ENCODE measurements at regions not wholly inside any gene's neighbourhood (a gene's known extent, or its start where the extent isn't known, plus 50 kb on each side); places are given as distances from the start of the nearest gene placed in this dataset.
"Not testable (repeated sequence)": the region's sequence is repeated elsewhere in the genome, so short reads cannot be mapped to it uniquely, and the experiment has no call there.

DNA sequence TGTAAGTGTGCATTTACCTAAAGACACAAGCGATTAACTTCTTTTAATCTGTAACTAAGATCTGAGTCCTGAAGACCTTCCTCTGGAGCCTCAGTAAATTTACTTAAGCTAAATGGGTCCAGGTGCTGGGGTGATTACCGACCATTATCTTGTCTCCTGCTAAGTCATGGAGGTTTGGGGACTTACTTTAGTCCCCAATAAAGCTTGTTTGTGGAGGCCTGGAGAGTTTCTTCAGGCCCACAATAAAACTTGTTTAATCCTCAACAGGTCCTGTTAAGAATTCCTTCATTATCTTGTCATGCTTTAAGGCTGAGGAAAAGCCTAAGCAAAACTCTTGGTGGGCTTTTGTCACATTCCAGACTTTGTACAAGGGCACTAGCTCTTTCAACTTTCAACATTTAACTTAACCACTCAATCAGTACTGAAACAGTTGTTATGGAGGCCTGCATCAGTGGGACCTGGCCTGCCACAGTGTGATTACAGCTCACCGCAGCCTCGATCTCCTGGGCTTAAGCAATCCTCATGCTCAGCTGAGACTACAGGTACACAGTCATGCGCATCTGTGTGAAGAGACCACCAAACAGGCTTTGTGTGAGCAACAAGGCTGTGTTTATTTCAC lies 84.0 kb downstream of the FMO4 start:
- H3K27ac Mint-ChIP-seq: no peak overlapping the region
- ATAC-seq: no peak
- H3K4me3 Mint-ChIP-seq: no peak overlapping the region
- H3K9me3 Mint-ChIP-seq: no peaks in the 10 kb centered on the region
- peaks cover 43% of the 10 kb centered on the region for H3K27me3 Mint-ChIP-seq
- H3K36me3 Mint-ChIP-seq: no peaks in the 10 kb centered on the region
- no peaks in the 10 kb centered on the region for H3K4me1 Mint-ChIP-seq

DNA sequence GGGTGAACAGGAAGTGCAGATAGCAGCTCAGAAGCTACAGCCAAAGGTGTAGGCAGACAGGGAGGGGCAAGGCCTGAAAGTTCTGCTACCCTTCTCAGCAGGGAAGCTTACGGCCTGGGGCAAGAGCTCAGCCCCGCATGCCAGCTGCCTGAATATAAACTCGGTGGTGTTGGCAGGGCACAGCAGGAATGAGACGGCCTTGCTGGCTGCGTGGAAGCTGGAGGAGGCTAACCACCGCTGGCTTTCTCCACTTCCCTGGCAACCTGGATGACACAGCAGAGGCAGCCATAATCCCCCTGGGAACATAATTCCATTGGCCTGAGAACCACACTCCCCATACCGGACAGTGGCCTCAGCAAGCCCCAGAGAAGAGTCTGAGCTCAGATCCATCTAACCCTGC lies 81.9 kb upstream of the PRRC2C start:
- H3K27me3 Mint-ChIP-seq: peaks cover 69% of the 10 kb centered on the region
- H3K4me1 Mint-ChIP-seq: no peaks in the 10 kb centered on the region
- peaks cover 4% of the 10 kb centered on the region for H3K36me3 Mint-ChIP-seq
- H3K4me3 Mint-ChIP-seq: no peak overlapping the region
- no peak overlapping the region for H3K27ac Mint-ChIP-seq
- no peak for ATAC-seq
- H3K9me3 Mint-ChIP-seq: peaks cover 9% of the 10 kb centered on the region

DNA sequence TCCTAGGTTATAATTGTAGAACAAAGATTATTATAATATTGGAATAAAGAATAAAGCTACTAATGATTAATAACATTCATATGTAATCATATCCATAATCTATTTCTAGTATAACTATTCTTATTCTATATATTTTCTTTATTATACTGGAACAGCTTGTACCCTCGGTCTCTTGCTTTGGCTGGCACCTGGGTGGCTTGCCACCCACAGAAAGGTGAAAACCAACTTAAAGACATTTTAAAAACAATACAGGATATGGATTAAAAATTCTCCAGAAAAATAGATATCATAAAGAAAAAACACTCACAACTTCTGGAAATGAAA lies 80.0 kb upstream of the PRRC2C start:
- H3K27me3 Mint-ChIP-seq: peaks cover 65% of the 10 kb centered on the region
- H3K36me3 Mint-ChIP-seq: peaks cover 4% of the 10 kb centered on the region
- no peak overlapping the region for H3K4me3 Mint-ChIP-seq
- peaks cover 9% of the 10 kb centered on the region for H3K9me3 Mint-ChIP-seq
- H3K27ac Mint-ChIP-seq: no peak overlapping the region
- H3K4me1 Mint-ChIP-seq: no peaks in the 10 kb centered on the region
- no peak for ATAC-seq

DNA sequence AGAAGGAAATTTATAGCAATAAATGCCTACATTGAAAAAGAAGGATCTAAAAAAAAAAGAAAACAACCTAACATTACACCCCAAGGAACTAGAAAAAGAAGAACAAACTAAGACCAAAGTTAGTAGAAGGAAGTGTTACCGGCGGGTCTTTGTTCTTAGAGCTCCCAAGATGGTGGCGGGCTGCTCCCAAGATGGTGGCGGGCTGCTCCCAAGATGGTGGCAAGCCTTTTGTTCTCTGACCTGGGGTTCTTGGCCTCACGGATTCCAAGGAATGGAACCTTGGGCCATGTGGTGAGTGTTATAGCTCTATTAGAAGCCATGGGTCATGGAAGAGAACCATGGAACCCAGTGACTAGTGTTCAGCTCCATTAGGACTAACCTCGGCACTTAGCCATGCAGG lies 71.8 kb upstream of the PRRC2C start:
- not testable (repeated sequence) for H3K4me1 Mint-ChIP-seq, H3K4me3 Mint-ChIP-seq, H3K36me3 Mint-ChIP-seq, H3K9me3 Mint-ChIP-seq, ATAC-seq, H3K27ac Mint-ChIP-seq
- peaks cover 18% of the 10 kb centered on the region for H3K27me3 Mint-ChIP-seq

DNA sequence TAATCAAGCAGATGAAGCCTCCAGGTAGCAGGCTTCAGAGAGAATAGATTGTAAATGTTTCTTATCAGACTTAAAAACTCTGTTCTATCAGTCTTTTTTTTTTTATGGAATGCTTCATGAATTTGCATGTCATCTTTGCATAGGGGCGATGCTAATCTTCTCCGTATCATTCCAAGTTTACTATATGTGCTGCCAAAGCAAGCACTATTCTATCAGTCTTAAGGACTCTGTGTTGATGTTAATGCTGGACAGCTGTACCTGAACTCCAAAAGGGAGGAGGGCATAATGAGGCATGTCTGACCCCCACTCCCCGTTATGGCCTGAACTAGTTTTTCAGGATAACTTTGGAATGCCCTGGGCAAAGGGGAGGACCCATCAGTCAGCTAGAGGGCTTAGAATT lies 66.8 kb upstream of the PRRC2C start:
- ATAC-seq: no peak
- no peaks in the 10 kb centered on the region for H3K9me3 Mint-ChIP-seq
- H3K27me3 Mint-ChIP-seq: no peaks in the 10 kb centered on the region
- H3K27ac Mint-ChIP-seq: no peak overlapping the region
- H3K36me3 Mint-ChIP-seq: no peaks in the 10 kb centered on the region
- no peak overlapping the region for H3K4me3 Mint-ChIP-seq
- H3K4me1 Mint-ChIP-seq: no peaks in the 10 kb centered on the region

DNA sequence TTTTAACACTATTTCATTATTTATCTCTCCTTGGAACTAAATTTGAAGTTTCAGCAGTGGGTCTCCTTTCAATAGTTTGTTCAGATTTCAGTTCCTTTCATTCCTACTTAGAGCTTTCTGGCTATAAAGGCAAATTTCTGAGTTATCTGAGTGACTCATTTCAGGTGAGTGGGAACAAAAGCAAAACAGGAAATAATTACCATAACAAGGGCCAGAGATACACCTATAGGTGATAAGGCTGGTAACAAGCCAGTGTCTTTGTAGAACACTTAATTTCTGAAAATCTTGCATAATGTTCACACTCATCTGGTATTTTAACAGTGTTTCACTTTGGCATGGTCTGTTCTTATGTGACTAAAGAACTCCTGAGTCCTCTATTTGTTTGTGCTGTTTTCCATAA lies 64.5 kb upstream of the PRRC2C start:
- Mint-ChIP-seq H3K36me3 (no peaks in the 10 kb centered on the region), H3K27ac (no peak overlapping the region), H3K9me3 (no peaks in the 10 kb centered on the region), H3K4me3 (no peak overlapping the region), H3K4me1 (no peaks in the 10 kb centered on the region), H3K27me3 (peaks cover 9% of the 10 kb centered on the region)
- no peak for ATAC-seq

DNA sequence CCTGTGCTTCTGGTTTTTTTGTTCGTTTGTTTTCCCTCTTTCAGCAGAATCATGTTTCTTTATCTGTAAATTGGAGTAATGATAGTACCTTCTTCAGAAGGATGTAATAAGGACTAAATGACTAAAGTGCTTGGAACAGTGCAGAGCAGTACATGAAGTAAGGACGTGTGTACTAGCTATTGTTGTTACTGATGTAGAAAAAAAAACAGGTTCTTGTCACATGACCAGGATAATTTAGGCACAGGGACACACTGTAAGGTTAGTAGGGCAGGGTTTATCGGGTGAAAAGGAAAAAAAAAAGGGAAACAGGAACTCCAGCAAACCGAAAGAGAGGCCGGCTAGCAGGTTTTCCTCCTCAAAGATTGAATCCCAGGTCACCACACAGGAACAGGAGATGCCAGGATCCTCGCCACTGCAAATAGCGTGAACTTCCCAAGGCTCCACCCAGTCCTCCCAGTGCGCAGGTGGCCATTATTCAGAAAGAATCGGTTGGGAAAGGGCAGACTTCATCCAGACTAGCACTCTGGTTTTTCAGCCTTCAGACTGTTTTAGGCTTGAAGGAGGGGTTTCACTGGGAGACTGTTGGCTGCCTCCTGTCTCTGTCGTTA lies 63.8 kb upstream of the PRRC2C start:
- no peak for ATAC-seq
- Mint-ChIP-seq H3K36me3 (no peaks in the 10 kb centered on the region), H3K9me3 (no peaks in the 10 kb centered on the region), H3K27me3 (peaks cover 9% of the 10 kb centered on the region), H3K4me3 (no peak overlapping the region), H3K27ac (no peak overlapping the region), H3K4me1 (no peaks in the 10 kb centered on the region)

DNA sequence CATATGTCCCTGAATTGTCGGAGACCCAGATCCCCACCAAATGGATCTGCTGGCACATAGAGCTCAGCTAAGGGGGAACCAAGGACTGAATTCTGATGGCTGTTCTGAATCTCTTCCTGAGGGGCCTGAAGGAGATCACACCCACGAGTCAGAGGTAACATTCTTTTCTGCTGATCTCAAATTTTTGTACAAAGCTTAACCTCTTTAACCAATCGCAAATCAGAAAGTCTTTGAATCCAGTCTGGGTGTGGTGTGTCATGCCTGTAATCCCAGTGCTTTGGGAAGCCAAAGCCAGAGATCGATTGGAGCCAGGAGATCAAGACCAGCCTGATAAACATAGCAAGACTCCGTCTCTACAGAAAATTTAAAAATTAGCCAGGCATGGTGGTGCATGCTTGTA lies 62.8 kb upstream of the PRRC2C start:
- Mint-ChIP-seq H3K4me1 (no peaks in the 10 kb centered on the region), H3K36me3 (no peaks in the 10 kb centered on the region), H3K4me3 (no peak overlapping the region), H3K9me3 (no peaks in the 10 kb centered on the region), H3K27ac (no peak overlapping the region), H3K27me3 (peaks cover 9% of the 10 kb centered on the region)
- ATAC-seq: no peak

DNA sequence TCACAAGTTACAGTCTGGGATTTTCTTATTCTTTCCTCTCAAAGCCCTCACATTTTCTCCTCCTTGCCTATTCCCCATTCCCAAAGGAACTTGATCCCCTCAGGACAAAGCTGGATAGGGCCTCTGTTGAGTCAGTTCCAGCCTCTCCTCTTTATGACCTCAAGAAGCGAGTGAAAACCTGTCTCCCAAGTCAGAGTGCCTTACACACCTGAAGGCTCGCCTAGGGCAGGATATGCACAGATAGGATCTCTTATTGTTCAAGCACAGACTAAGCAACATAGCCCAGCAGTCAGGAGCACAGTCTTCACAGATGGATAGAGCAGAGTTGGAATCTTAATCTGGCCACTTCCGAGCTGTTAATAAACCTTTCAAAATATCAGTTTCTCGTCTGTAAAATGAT lies 60.8 kb upstream of the PRRC2C start:
- Mint-ChIP-seq H3K27ac (no peak overlapping the region), H3K36me3 (no peaks in the 10 kb centered on the region)
- ATAC-seq: no peak

DNA sequence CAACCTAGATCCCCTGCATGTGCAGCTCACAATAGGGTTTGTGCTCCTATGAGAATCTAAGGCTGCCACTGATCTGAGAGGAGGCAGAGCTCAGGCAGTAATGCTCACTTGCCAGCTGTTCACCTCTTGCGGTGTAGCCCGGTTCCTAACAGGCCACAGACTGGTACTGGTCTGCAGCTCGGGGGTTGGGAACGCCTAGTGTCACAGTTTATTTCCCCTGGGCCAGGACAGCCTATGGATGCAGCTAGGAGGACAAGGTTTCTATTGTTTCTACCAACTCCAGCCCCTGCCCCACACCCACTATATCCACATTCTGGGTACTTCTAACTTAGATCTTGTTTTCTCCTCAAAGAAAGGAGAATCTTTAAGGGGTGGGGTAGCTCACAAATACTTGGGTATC lies 58.7 kb upstream of the PRRC2C start:
- H3K27me3 Mint-ChIP-seq: peaks cover 14% of the 10 kb centered on the region
- no peak overlapping the region for H3K4me3 Mint-ChIP-seq
- H3K27ac Mint-ChIP-seq: no peak overlapping the region
- H3K9me3 Mint-ChIP-seq: peaks cover 3% of the 10 kb centered on the region
- no peak for ATAC-seq
- no peaks in the 10 kb centered on the region for H3K36me3 Mint-ChIP-seq
- no peaks in the 10 kb centered on the region for H3K4me1 Mint-ChIP-seq

More for the DNA sequence above, 60.8 kb upstream of the PRRC2C start:
- H3K27me3 Mint-ChIP-seq: peaks cover 9% of the 10 kb centered on the region
- peaks cover 1% of the 10 kb centered on the region for H3K9me3 Mint-ChIP-seq
- no peaks in the 10 kb centered on the region for H3K4me1 Mint-ChIP-seq
- no peak overlapping the region for H3K4me3 Mint-ChIP-seq

DNA sequence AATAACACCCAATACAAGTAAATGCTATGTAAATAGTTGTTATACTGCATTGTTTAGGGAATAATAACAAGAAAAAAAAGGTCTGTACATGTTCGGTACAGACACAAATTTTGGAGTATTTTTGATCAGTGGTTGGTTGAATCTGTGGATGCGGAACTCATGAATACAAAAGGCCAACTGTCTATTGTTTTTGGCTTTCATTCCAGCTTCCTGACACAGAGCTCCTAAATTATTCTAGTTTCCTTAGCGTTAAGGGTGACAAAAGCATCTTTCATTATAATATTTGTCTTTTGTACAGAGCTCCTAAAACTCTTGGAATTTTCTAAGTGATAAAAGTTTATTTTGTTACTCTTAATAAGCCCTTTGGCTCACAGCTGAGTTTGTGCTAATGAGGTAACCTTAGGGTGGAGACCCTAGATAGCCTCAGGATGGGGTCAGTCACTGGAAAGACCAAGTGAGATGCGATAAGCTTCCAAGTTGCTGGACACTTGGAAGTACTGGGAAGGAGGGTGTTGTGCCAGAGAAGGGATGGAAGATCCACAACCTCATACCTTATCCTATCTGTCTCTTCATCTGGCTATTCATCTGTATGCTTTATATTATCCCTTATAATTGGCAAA lies 57.4 kb upstream of the PRRC2C start:
- peaks cover 3% of the 10 kb centered on the region for H3K9me3 Mint-ChIP-seq
- no peaks in the 10 kb centered on the region for H3K36me3 Mint-ChIP-seq
- H3K27ac Mint-ChIP-seq: no peak overlapping the region
- no peaks in the 10 kb centered on the region for H3K4me1 Mint-ChIP-seq
- peaks cover 25% of the 10 kb centered on the region for H3K27me3 Mint-ChIP-seq
- ATAC-seq: no peak
- H3K4me3 Mint-ChIP-seq: no peak overlapping the region

DNA sequence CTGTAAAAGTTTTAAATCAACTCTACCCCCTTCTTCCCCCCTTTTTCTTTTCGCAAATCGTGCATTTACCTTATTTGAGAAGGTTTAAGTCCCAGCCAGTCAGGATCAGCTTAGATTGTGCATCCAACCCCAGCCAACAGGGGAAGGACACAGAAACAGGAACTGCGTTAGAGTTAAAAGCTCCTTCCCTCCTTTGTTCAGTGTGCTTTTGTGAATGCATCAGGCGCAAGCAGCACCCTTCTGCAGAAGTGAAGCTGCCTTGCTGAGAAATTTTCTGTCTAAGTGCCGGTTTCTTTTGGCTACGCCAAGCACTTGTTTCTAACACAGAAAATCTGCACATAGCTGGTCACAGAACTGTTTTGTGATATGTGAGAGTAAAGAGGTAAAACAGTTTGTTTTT lies 56.2 kb upstream of the PRRC2C start:
- H3K9me3 Mint-ChIP-seq: peaks cover 3% of the 10 kb centered on the region
- ATAC-seq: no peak
- no peaks in the 10 kb centered on the region for H3K36me3 Mint-ChIP-seq
- no peak overlapping the region for H3K4me3 Mint-ChIP-seq
- peaks cover 25% of the 10 kb centered on the region for H3K27me3 Mint-ChIP-seq
- H3K27ac Mint-ChIP-seq: no peak overlapping the region
- H3K4me1 Mint-ChIP-seq: no peaks in the 10 kb centered on the region

DNA sequence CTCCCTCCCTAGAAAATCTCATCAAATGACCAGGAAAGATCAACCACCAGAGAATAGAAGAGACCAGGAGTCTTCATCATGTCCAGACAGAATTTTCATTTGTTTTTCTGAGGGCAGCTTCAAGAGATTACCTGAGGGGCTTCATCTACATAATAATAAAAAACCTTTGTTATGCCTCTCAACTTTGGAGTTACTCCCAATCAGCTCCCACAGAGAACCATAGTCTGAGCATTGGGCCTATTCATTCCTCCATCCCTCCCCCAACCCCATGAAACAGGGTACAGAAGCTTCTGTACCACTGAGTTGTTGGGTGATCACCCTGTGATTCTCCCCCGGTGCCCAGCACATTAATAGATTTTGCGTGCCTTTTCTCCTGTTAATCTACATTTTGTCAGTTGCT lies 53.3 kb upstream of the PRRC2C start:
- ATAC-seq: no peak
- Mint-ChIP-seq H3K4me3 (no peak overlapping the region), H3K4me1 (no peaks in the 10 kb centered on the region), H3K36me3 (no peaks in the 10 kb centered on the region), H3K27me3 (peaks cover 15% of the 10 kb centered on the region), H3K27ac (no peak overlapping the region), H3K9me3 (peaks cover 3% of the 10 kb centered on the region)

DNA sequence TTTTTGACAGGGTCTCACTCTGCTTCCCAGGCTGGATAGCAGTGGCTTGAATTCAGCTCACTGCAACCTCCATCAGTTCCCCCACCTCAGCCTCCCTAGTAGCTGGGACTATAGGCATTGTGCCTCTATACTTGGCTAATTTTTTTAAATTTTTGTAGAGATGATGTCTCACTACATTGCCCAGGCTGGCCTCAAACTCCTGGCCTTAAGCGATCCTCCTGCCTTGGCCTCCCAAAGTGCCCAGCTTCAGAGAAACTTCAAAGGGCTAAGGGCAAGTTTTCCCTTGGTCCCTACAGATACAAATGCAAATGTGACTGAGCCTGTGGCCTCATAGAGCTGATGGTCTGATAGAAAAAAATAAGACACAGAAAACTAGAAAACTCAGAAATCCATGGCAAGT lies 52.9 kb upstream of the PRRC2C start:
- no peaks in the 10 kb centered on the region for H3K36me3 Mint-ChIP-seq

DNA sequence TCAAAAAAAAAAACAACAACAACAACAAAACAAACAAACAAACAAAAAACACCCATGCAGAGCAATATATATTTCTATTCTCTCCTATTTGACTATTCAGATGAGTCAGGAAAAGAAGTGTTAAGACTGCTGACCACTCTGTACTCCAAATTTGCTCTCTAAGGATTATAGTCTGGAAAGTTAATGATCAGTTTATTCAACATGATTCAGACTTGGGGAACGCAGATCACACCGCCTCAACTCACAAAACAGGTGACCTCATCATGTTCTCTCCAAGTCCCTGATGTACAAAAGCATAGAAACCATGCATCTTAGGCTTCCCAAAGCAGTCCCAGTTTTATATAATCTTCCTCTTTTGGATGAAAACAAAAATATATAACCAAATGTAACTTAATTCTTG lies 51.9 kb upstream of the PRRC2C start:
- H3K4me3 Mint-ChIP-seq: no peak overlapping the region
- ATAC-seq: no peak
- H3K27me3 Mint-ChIP-seq: peaks cover 15% of the 10 kb centered on the region
- H3K36me3 Mint-ChIP-seq: no peaks in the 10 kb centered on the region
- no peak overlapping the region for H3K27ac Mint-ChIP-seq
- H3K9me3 Mint-ChIP-seq: peaks cover 3% of the 10 kb centered on the region
- H3K4me1 Mint-ChIP-seq: no peaks in the 10 kb centered on the region

More for the DNA sequence above, 52.9 kb upstream of the PRRC2C start:
- peaks cover 15% of the 10 kb centered on the region for H3K27me3 Mint-ChIP-seq
- no peak overlapping the region for H3K4me3 Mint-ChIP-seq
- ATAC-seq: no peak
- H3K9me3 Mint-ChIP-seq: peaks cover 3% of the 10 kb centered on the region
- H3K27ac Mint-ChIP-seq: no peak overlapping the region
- no peaks in the 10 kb centered on the region for H3K4me1 Mint-ChIP-seq

DNA sequence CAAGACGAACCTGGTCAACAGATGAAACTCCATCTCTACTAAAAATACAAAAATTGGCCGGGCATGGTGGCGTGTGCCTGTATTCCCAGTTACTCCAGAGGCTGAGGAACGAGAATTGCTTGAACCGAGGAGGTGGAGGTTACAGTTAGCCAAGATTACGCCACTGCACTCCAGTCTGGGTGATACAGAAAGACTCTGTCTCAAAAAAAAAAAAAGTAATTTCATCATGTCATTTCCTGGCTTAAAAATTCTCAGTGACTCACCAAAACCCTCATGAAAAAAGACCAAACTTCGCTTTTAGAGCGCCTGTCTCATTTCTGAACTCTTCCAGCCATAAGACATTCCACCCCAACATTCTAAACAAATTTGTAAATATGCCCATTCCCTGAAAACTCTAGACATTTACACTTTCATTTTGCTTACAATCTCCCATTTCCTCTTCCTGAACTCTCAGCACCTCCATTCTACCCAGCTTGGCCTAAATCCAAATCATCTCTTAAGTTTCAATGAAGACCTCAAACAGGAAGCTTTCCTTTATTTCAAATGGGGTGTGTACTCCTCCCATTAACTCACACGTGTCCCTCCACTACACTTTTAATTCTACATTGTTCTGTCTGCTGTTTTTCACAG lies 50.5 kb upstream of the PRRC2C start:
- Mint-ChIP-seq H3K4me1 (no peaks in the 10 kb centered on the region), H3K36me3 (no peaks in the 10 kb centered on the region), H3K4me3 (no peak overlapping the region), H3K27ac (no peak overlapping the region), H3K9me3 (no peaks in the 10 kb centered on the region), H3K27me3 (peaks cover 15% of the 10 kb centered on the region)
- ATAC-seq: no peak

All from stimulated activated memory B cell treated with anti-CD40 and anti-IgM and Interleukin-4, amounts not matched to agents 10 μg/mL and 1 μg/mL and 100 μg/mL, for 72 hours (primary cell).